RPMI8226 (cell line): ENCODE measurements at regions not wholly inside any gene's neighbourhood (a gene's known extent, or its start where the extent isn't known, plus 50 kb on each side); places are given as distances from the start of the nearest gene placed in this dataset.
"Not testable (repeated sequence)": the region's sequence is repeated elsewhere in the genome, so short reads cannot be mapped to it uniquely, and the experiment has no call there.

Source experiments
- DNase-seq: peaks from one replicate; pipeline ENCODE4 v3.0.0-alpha.2; 2015

DNA sequence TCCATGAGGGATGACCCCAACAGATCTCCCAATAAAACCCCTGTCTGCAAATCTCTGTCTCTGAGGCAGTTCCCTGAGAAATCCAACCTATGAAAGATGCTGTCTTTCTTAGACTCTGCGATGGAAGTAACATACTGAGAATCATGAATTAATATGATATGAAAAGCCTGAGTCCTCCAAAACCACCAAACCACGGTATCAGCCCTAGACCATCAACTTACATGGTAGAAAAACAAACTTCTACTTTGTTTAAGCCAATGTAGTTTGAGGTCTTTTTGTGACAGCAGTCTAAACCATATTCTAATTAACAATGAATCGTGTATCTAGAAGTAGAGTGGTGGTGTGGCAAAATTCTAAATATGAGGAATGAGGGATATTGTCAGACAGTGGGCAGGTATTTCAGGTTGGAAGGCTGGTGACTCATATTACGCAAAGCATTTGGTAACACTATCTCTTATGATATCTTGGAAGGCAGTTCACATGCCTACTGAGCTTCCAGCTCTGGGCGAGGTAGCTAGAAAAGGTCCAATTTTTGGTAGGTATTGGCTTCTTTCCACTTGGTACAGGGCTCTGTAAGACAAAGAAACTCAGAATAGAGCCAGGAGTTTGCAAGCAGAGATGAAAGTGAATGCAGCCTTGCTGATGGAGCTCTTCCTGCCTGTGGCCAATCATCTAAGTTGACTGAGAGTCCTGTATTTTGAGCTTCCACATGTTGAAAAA is 215.8 kb downstream of the ZFP36L2 start:
- DNase-seq: no peak

DNA sequence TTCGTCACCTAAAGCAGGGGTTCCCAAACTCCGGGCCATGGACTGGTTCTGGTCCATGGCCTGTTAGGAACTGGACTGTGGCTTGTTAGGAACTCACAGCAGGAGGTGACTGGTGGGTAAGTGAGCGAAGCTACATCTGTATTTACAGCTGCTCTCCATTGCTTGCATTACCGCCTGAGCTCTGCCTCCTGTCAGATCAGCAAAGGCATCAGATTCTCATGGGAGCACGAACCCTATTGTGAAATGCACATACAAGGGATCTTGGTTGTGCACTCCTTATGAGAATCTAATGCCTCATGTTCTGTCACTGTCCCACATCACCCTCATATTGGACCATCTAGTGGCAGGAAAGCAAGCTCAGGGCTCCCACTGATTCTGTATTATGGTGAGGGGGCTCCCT is 217.0 kb downstream of the ZFP36L2 start:
- no peak for DNase-seq

DNA sequence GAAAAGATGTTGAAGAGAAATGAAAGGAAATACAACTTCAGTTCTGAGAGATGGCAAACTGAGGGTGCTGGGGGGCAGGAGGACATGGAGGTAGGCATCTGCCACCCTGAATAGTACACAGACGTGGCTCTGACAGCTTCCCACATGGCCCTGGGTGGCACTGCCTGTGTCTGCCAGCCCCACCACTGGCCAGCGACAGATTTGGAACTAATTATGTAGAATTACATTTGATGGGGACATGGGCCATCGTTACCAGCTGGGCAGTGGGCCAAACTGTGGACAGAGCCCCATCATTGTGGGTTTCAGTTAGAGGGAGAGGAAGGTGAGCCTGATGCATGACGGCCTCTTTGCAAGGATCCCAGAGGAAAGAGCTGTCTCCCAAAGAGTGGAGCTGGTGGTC is 216.0 kb upstream of the HAAO start:
- DNase-seq: no peak

DNA sequence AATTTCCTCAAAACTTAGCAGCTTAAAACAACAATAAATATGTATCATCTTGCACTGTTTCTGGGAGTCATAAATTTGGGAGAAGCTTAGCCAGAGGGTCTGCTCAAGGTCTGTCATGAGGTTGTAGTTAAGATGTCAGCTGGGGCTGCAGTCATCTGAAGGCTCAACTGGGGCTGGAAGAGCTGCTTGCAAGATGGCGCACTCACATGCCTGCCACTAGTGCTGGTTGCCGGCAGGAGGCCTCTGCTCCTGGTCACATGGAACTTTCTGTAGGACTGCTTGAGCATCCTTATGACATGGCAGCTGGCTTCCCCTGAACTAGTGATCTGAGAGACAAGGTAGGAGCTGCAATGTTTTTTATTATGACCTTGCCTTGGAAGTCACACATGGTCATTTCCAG is 215.5 kb upstream of the HAAO start:
- no peak for DNase-seq

DNA sequence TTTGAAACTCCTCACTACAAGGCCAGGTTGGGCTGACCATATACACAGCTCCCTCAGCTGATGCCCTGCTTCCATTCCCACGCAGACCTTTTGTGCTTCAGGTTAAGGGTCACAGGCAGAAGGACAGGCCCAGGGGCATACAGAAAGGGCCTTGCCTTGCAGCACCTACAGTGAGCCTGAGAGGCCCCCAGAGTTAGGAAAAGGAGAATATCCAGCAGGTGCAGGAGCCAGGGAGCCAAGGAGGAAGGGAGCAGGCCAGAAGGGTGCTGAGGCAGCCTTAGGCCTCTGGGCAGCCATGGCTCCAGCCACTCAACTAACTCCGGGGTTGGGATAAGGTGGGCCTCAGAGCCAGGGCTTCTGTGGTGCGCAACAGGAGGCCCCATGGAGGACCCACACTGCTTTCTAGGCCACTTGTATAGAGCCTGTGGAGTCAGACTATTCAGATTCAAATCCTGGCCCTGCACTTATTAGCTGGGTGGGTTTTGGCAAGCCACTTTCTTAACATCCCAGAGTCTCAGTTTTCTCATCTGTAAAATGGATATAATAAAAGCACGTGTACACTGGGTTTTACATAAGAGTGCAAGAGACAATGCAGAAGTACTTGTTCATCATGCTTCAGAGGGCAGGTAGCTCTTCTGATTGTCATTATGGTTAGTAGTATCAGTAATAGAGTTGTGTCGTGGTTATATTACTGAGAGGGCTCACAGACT is 214.6 kb upstream of the HAAO start:
- no peak for DNase-seq

DNA sequence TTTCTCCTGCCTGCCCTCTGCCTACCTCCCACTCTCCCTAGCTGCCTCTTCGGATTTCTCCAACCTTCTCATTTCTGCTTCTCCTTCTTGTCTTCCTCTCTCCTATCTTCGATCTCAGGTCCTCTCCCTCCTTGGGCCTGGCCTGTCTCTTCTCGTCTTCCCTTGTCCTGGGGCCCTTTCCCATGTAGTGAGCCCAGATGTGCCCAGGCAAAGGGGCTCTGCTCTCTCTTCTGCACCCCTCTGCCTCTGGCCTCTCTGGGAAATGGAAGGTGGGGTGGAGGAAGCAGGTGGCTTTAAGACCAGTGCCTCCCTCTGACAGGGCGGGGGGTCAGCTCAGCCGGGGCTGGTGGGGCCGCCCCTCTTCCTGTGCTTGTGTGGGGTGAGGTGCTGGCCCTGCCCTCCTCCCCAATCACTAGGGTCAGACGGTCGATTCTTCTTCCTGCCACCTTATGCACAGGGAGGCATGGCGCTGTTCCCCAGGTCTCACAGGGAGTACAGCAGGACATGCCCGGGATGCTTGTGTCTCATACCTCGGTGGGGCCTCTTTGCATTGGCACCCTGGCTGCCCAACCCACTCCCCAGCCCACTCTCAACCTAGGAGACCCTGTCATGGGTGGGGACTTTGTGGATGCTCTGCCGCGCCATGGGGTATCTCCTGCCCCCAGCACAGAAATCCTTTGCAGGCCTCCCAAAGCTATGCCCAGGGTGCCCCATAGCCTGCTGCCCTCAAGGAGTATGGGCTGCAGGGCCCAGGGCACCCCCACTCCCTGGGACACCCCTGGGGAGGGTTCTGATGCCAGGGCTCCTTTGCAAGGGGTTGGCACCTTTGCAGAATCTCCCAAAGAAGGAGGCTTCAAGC is 213.8 kb upstream of the HAAO start:
- no peak for DNase-seq

DNA sequence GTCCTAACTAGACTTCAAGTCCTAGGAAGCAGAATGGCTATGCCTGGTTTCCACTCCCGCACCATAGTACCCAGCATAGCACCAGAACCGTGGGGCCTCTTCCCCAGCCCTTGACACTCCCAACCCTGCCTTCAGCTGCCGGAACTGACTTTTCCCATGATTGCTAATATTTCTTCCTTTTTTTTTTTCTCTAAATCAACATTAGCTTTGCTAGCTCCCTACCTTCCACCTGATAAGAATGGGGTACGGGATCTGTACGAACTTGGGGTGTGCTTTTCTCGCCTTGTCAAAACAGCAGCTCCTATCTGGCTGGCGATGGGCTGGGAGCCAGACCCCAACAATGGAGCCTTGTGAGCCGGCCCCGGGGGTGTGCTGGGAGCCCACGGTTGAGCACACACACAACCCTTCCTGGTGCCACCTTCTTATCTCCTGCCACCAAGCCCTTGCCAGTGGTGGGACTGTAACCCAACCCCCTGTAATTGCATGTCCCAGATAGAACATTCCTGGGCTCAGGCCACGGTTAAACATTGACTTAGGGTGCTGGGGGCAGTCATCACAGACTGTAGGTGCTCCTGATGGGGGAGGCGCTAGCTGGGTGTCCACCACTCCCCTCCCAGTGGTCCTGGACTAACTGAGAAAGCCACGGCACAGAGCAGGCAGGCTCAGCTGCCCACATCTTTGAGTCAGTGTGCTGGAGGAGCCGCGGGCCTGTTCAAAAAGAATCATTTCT is 213.0 kb upstream of the HAAO start:
- DNase-seq: no peak

DNA sequence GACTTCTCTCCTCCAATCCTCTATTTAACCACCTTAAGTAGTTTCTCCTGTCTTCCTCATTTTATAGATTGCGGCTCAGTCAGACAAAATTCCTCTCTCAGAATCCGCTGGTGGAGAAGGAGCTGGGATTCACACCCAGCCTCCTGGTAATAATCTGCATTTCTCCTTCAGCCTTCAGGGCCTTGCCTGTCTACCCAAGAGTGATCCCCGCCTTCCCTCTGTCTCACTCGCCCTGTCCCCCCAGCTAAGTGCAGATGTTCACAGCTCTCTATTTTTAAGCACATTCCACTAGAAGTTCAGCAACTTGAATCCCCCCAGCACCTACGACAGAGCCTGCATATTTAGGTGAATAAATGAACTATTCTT is 212.5 kb upstream of the HAAO start:
- DNase-seq: no peak

DNA sequence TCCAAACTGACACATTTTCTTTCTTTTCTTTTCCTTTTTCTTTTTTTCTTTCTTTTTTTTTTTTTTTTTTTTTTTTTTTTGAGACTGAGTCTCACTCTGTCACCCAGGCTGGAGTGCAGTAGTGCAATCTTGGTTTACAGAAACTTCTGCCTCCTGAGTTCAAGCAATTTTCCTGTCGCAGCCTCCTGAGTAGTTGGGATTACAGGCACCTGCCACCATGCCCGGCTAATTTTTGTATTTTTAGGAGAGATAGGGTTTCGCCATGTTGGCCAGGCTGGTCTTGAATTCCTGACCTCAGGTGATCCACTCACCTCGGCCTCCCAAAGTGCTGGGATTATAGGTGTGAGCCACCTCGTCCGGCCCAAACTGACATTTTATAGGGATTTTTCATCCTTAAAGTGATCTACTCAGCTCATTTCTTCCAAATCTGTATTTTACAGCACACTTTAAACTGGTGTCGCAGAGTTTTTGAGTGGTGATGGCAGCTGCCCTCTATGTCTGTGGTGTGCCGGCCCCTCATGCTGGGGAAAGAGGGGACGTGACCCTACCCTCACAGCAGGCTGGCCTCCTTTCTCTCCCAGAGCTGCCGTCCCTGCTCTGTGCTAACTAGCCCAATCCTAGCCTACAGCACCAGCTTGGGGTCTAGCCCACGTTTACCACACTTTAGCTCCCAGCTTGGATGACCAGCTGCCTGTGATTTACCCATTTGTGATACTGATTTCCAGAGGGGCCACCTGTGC is 211.9 kb upstream of the HAAO start:
- DNase-seq: not testable (repeated sequence)

DNA sequence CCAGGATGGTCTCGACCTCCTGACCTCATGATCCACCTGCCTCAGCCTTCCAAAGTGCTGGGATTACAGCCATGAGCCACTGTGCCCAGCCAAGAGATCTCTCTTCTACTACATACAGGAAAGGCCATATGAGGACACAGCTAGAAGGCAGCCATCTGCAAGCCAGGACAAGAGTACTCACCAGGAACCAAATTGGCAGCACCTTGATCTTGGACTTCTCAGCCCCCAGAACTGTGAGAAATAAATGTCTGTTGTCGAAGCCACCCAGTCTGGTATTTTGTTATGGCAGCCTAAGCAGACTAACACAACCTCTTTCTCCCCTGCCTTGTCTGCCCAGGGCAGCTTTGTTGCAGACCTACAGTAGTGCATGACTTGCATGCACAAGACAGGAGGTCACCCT is 211.3 kb upstream of the HAAO start:
- no peak for DNase-seq

DNA sequence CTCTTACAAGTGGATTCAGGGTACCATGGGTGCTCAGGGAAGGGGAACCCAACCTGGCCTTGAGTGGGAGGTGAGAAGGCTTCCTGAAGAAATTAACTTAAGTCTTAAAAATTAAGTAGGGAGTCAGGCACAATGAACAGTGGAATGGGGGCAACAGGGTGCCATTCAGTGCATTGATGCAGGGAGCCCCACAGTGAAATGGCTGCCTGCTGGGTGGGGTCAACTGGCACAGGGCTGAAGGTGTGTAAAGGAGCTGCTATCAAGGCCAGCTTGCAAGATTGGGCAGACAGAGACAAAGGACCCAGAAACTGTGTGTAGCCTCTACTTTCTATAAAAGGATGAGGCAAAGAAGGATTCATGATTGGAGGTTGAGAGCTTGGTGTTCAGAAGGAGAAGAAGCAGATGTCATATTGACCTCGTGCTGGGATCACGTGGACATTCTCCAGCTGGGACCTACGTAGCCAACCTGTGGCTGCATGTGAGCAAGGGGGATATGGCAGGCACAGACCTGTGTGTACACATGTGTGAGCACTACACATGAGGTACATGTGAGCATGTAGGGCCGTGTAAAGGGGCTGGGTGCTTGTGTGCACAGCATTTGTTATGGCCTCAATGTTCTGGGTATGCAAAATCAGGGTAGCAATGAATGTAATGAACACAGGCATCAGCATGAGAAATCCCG is 209.5 kb upstream of the HAAO start:
- no peak for DNase-seq

DNA sequence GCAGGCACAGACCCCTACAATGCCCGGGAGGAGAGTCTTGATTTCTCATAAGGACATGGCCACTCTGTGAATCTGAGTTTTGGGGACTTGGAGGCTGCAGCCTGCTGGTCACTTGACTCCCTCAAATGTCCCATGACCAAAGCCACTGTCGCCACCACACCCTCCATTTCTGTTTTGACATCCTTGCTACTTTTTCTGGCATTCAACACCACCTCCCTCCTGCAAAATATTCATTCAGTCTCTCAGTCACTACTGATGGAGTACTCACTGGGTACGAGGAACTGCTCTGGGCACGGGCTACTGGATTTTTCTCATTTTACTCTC is 208.6 kb upstream of the HAAO start:
- no peak for DNase-seq

DNA sequence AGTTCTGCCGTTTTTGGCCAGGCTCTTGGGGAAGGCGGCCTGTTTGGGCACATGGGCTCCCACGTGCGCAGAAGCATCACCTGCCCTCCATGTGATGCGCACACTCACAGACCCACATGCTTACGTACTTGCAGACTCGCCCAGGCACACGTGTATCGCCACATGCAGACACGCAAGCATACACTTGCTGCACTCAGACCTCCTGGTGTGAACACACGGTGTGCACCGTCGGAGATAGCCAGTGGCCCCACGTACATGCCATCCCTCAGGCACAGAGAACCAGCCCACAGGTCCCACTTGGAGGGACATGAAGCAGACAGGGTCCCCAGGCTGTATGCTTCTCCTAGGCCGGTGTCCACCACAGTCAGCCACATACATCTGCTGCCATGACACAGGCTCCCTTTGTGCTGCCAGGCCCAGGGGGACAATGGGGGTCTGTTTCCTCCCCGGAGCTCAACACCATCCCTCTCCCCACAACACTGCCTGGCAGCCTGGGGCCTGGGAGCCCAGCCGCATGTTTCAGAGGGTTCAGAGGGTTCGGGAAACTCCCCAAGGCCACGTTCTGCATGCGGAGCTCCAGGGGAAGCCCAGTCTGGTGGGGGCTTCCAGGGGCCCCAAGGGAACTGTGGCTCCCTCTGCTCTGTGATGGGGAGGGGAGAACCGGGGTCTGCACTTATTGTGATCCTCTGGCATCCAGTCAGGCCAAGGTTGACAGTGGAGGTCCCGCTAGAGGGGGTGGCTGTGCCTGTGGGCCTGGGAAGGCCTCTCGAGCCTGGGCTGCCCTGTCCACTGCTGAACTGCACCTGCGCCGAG is 208.1 kb upstream of the HAAO start:
- DNase-seq: no peak

DNA sequence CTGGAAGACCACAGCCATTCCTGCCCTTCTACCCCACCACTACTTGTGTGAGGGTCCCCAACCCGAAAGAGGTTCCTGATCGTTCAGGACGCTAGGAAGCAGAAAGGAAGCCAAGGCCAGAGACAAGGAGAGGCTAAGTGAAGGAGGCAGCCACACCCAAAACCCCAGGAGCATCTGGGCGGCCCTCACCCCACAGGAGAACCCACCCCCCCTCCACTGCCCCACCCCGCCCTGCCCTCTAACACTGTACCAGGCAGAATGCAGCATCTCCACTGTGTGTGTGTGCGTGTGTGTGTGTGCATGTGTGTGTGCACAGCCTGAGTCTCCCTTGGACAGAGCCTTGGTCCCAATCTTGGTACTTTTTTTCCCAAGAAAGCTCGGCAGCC is 207.5 kb upstream of the HAAO start:
- no peak for DNase-seq

DNA sequence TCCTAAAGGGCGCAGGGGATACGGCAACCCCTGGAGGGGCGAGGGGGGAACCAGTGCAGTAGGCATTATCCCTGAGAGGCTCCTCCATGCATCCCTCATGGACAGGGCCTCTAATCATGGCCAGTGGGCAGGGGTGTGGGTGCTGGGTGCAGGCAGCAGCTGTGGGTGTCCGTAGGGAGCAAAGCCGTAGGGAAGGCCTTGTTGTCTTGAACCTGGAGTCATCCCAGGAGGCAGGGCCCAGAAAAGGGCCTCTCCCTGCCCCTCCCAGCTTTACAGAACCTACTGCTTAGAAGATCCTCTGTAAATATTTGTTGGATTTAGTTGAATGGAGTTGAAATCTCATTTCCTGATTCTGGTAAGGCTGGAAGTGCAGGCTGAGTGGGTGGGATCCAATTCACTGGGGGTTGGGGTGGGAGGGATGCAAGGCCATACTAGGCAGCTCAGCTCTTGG is 207.0 kb upstream of the HAAO start:
- no peak for DNase-seq

DNA sequence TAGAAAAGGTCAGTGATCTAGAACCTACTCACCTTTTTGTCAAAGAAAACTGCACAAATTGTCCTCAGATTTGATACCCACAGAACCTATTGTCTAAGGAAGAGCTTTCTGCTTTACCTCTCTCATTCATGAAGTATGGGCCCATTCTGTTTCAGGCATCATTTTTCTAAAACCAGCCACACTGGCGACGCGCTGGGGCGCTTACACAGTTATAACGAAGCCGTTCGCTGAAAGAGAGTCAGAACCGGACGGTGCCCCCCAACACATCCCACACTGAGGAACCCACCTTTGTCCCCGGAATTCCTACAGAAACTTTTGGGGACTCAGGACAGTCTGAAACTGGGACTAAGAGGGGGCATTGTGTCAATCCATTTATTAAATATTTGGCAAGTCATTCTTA is 206.3 kb upstream of the HAAO start:
- DNase-seq: no peak

DNA sequence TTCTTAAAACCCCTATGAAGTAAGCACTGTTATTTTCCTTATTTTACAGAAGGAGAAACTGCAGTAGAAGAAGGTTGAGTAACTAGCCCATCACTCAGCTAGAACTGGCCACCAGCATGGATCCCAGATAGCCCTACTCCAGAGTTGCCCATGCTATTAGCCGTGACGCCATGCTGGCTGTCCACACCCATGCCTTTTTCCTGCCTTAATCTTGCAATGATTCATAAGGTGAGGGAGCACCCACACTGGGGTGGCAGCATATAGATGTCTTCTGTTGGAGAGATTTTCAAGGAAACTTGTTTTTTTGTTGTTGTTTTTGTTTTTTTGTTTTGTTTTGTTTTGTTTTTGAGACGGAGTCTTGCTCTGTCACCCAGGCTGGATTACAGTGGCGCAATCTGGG is 204.1 kb upstream of the HAAO start:
- DNase-seq: no peak

DNA sequence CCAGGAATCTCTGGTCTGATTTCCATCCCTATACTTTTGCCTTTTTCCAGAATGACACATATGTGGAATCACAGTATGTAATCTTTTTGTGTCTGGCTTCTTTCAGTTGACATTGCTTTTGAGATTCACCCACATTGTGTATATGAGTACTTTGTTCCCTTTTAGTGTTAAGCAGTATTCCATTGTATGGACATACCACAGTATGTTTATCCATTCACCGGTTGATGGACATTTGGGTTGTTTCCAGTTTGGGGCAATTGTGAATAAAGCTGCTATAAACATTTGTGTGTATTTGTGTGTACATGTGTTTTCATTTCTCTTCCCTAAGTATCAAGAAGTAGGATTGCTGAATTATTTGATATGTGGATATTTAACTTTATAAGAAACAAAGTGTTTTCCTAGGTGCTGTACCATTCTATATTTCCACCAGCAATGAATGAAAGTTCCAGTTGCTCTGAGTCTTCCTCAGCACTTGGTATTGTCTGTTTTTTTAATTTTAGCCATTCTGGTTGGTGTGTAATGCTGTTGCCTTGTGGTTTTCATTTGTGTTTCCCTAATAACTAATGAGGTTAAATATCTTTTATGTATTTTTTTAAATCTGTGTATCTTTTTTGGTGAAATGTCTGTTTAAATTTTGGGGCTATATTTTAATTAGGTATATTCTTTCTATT is 203.5 kb upstream of the HAAO start:
- no peak for DNase-seq

DNA sequence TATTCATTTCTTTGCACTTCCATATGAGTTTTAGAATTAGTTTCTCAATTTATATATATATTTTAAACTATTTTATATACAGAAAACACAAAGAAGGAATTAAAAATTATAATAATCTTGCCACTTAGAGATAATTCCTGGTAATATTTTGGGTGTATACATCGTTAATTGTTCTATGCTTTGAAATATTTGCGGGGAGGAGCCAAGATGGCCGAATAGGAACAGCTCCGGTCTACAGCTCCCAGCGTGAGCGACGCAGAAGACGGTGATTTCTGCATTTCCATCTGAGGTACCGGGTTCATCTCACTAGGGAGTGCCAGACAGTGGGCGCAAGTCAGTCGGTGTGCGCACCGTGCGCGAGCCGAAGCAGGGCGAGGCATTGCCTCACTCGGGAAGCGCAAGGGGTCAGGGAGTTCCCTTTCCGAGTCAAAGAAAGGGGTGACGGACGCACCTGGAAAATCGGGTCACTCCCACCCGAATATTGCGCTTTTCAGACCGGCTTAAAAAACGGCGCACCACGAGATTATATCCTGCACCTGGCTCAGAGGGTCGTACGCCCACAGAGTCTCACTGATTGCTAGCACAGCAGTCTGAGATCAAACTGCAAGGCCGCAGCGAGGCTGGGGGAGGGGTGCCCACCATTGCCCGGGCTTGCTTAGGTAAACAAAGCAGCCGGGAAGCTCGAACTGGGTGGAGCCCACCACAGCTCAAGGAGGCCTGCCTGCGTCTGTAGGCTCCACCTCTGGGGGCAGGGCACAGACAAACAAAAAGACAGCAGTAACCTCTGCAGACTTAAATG is 197.1 kb upstream of the HAAO start:
- DNase-seq: not testable (repeated sequence)

DNA sequence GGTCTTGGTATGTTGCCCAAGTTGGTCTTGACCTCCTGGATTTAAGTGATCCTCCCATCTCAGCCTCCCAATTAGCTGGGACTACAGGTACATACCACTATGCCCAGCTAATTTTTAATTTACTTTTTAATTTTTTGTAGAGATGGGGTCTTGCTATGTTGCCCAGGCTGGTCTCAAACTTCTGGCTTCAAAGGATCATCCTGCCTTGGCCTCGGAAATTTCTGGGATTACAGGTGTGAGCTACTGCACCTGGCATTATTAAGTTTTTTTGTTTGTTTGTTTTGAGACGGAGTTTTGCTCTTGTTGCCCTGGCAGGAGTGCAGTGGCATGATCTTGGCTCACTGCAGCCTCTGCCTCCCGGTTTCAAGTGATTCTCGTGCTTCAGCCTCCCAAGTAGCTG is 195.7 kb upstream of the HAAO start:
- not testable (repeated sequence) for DNase-seq
